ENCODE measurements at regions not wholly inside any gene's neighbourhood (a gene's known extent, or its start where the extent isn't known, plus 50 kb on each side); places are given as distances from the start of the nearest gene placed in this dataset.
A peak's percentile ranks its signal among the peaks of the same experiment; 100 is the strongest.

GRCh38 chr22:36088292-36088691 lies 59.7 kb upstream of the RBFOX2 start:
- no peak for ATAC-seq
- H3K36me3 ChIP-seq (ENCODE audit: low read depth), result no peaks in the 10 kb centered on the region
- no peak for TF ChIP-seq CTCF (IDR thresholded peaks at IDR 0.05)
- no peak overlapping the region for H3K4me3 ChIP-seq
- intact Hi-C loops (cut with DNase I, micrococcal nuclease), result no loop called here
- H3K9me3 ChIP-seq, result no peaks in the 10 kb centered on the region
- no peak for DNase-seq
- no peaks in the 10 kb centered on the region for H3K4me1 ChIP-seq (ENCODE audit: low read depth)

- no peak for TF ChIP-seq CTCF (IDR thresholded peaks at IDR 0.05)
These were observed 59.2 kb upstream of the RBFOX2 start for GRCh38 chr22:36087784-36088183.

GRCh38 chr22:36086629-36087254 lies 58.1 kb upstream of the RBFOX2 start:
- no peak for TF ChIP-seq CTCF (IDR thresholded peaks at IDR 0.05)
- Histone ChIP-seq H3K36me3 (ENCODE audit: low read depth) (no peaks in the 10 kb centered on the region), H3K4me1 (ENCODE audit: low read depth) (no peaks in the 10 kb centered on the region), H3K4me3 (no peak overlapping the region), H3K9me3 (no peaks in the 10 kb centered on the region)
- no peak for ATAC-seq
- DNase-seq, result no peak
- intact Hi-C loops (cut with DNase I, micrococcal nuclease), result no loop called here

More at GRCh38 chr22:36087784-36088183, 59.2 kb upstream of the RBFOX2 start:
- H3K4me3 ChIP-seq, result no peak overlapping the region
- no peaks in the 10 kb centered on the region for H3K9me3 ChIP-seq
- DNase-seq, result no peak
- no peaks in the 10 kb centered on the region for H3K36me3 ChIP-seq (ENCODE audit: low read depth)
- ATAC-seq, result no peak
- intact Hi-C loops (cut with DNase I, micrococcal nuclease), result no loop called here
- no peaks in the 10 kb centered on the region for H3K4me1 ChIP-seq (ENCODE audit: low read depth)

GRCh38 chr22:36086170-36086490 lies 57.5 kb upstream of the RBFOX2 start:
- no peak for TF ChIP-seq CTCF (IDR thresholded peaks at IDR 0.05)
- H3K9me3 ChIP-seq, result no peaks in the 10 kb centered on the region
- H3K4me3 ChIP-seq, result no peak overlapping the region
- DNase-seq, result peak in 2 of 3 donors; percentile 11 to 21
- no peak for ATAC-seq
- H3K4me1 ChIP-seq (ENCODE audit: low read depth), result no peaks in the 10 kb centered on the region
- intact Hi-C loops (cut with DNase I, micrococcal nuclease), result no loop called here
- no peaks in the 10 kb centered on the region for H3K36me3 ChIP-seq (ENCODE audit: low read depth)

- Histone ChIP-seq H3K4me1 (ENCODE audit: low read depth) (no peaks in the 10 kb centered on the region), H3K4me3 (no peak overlapping the region), H3K9me3 (no peaks in the 10 kb centered on the region), H3K36me3 (ENCODE audit: low read depth) (no peaks in the 10 kb centered on the region)
- ATAC-seq (no peak), DNase-seq (no peak)
- intact Hi-C loops (cut with DNase I, micrococcal nuclease), result no loop called here
- no peak for TF ChIP-seq CTCF (IDR thresholded peaks at IDR 0.05)
These were observed 57.0 kb upstream of the RBFOX2 start for GRCh38 chr22:36085476-36086169.
